Neural cell (in vitro differentiated cells): ENCODE measurements at regions not wholly inside any gene's neighbourhood (a gene's known extent, or its start where the extent isn't known, plus 50 kb on each side); places are given as distances from the start of the nearest gene placed in this dataset.
A peak's percentile ranks its signal among the peaks of the same experiment; 100 is the strongest.

Source experiments
- H2AFZ ChIP-seq: fragments of 200-600, 300-800 bp; sonication (generic), shearing (Covaris generic); 2 replicates; pipeline ENCODE4 v1.6.0; 2014; ENCODE audit warnings: low read depth, mild to moderate bottlenecking, antibody characterized with exemption, low read length, moderate library complexity
- H3F3A ChIP-seq: fragments of 200-600 bp; shearing (Covaris generic); 2 replicates; pipeline ENCODE4 v1.6.1; 2016; ENCODE audit warnings: mild to moderate bottlenecking, moderate library complexity, mixed read lengths, antibody characterized with exemption, low read length; ENCODE audit not compliant: insufficient read depth, poor library complexity, severe bottlenecking
- H3K27ac ChIP-seq: fragments of 200-600, 300-800 bp; sonication (generic), shearing (Covaris generic); 2 replicates; pipeline ENCODE4 v1.5.1; 2014; ENCODE audit warnings: mild to moderate bottlenecking, low read length, moderate library complexity
- H3K27me3 ChIP-seq: fragments of 300-800, 200-600 bp; sonication (generic), shearing (Covaris generic); 2 replicates; pipeline ENCODE4 v1.6.0; 2014; ENCODE audit warnings: mild to moderate bottlenecking, low read depth, low read length, moderate library complexity; ENCODE audit not compliant: insufficient read depth
- H3K36me3 ChIP-seq: fragments of 300-800, 200-600 bp; sonication (generic), shearing (Covaris generic); 2 replicates; pipeline ENCODE4 v1.5.1; 2014; ENCODE audit warnings: mild to moderate bottlenecking, antibody characterized with exemption, low read length, moderate library complexity; ENCODE audit not compliant: insufficient read depth
- H3K4me2 ChIP-seq: fragments of 300-800, 200-600 bp; sonication (generic), shearing (Covaris generic); 2 replicates; pipeline ENCODE4 v1.6.0; 2014; ENCODE audit warnings: mild to moderate bottlenecking, low read length
- H3K4me3 ChIP-seq: fragments of 300-800, 200-600 bp; sonication (generic), shearing (Covaris generic); 2 replicates; pipeline ENCODE4 v1.5.1; 2014; ENCODE audit warnings: mild to moderate bottlenecking, low read length, moderate library complexity
- H3K79me2 ChIP-seq: fragments of 200-600 bp; shearing (Covaris generic); replicated peaks from 2 replicates; pipeline ENCODE4 v1.6.0; 2014; ENCODE audit warnings: mild to moderate bottlenecking, low read length, moderate library complexity; ENCODE audit not compliant: insufficient read depth
- H3K9ac ChIP-seq: fragments of 300-800, 200-600 bp; sonication (generic), shearing (Covaris generic); 2 replicates; pipeline ENCODE4 v1.6.1; 2016; ENCODE audit warnings: mild to moderate bottlenecking, low read length, mixed read lengths
- H3K9me2 ChIP-seq: fragments of 200-600 bp; shearing (Covaris generic); 2 replicates; pipeline ENCODE4 v1.6.1; 2016; ENCODE audit warnings: mild to moderate bottlenecking, low read length, mixed read lengths; ENCODE audit not compliant: insufficient read depth
- H3K9me3 ChIP-seq: fragments of 200-600, 300-800 bp; sonication (generic), shearing (Covaris generic); 2 replicates; pipeline ENCODE4 v1.6.1; 2016; ENCODE audit warnings: mild to moderate bottlenecking, mixed run types, low read length, moderate library complexity, mixed read lengths
- H4K20me1 ChIP-seq: fragments of 200-600 bp; shearing (Covaris generic); 2 replicates; pipeline ENCODE4 v1.6.1; 2016; ENCODE audit warnings: mild to moderate bottlenecking, mixed run types; ENCODE audit not compliant: insufficient read depth
- CTCF ChIP-seq: fragments of 450-650 bp; IDR thresholded peaks from 2 replicates; pipeline ENCODE4 v1.5.1; 2014; ENCODE audit warnings: antibody characterized with exemption, mild to moderate bottlenecking, moderate library complexity; ENCODE audit not compliant: poor library complexity, severe bottlenecking
- EP300 ChIP-seq: fragments of 450-650 bp; conservative IDR thresholded peaks from 2 replicates; pipeline ENCODE4 v1.6.1; 2014; ENCODE audit warnings: antibody characterized with exemption, mild to moderate bottlenecking, moderate library complexity; ENCODE audit not compliant: poor library complexity, severe bottlenecking
- EZH2 ChIP-seq: fragments of 200-600, 300-800 bp; shearing (Covaris generic), sonication (generic); IDR thresholded peaks from 2 replicates; pipeline ENCODE4 v1.6.1; 2014; ENCODE audit warnings: antibody characterized with exemption, low read length, borderline replicate concordance, mild to moderate bottlenecking; ENCODE audit not compliant: insufficient read depth, poor library complexity, severe bottlenecking
- MXI1 ChIP-seq: fragments of 450-650 bp; conservative IDR thresholded peaks from 2 replicates; pipeline ENCODE4 v1.6.1; 2014; ENCODE audit warnings: antibody characterized with exemption, mild to moderate bottlenecking; ENCODE audit not compliant: poor library complexity, severe bottlenecking
- POLR2AphosphoS5 ChIP-seq: IDR thresholded peaks from 2 replicates; pipeline ENCODE4 v1.6.1; 2012
- RAD21 ChIP-seq: fragments of 450-650 bp; conservative IDR thresholded peaks from 2 replicates; pipeline ENCODE4 v1.6.1; 2014; ENCODE audit warnings: antibody characterized with exemption, mild to moderate bottlenecking, moderate library complexity
- REST ChIP-seq: IDR thresholded peaks from 2 replicates; pipeline ENCODE4 v1.6.1; 2012; ENCODE audit warnings: borderline replicate concordance
- SMC3 ChIP-seq: fragments of 450-650 bp; conservative IDR thresholded peaks from 2 replicates; pipeline ENCODE4 v1.6.1; 2014; ENCODE audit warnings: antibody characterized with exemption, mild to moderate bottlenecking, moderate library complexity; ENCODE audit not compliant: poor library complexity
- TAF1 ChIP-seq: IDR thresholded peaks from 2 replicates; pipeline ENCODE4 v1.6.1; 2012; ENCODE audit warnings: low read depth

- Histone ChIP-seq H2AFZ (no peak overlapping the region), H3K9me2 (no peaks in the 10 kb centered on the region), H3K4me3 (no peak overlapping the region), H3K79me2 (no peaks in the 10 kb centered on the region), H3K4me2 (no peak overlapping the region), H3K9ac (no peak overlapping the region), H3K9me3 (no peaks in the 10 kb centered on the region), H3F3A (no peaks in the 10 kb centered on the region), H4K20me1 (no peaks in the 10 kb centered on the region), H3K27ac (no peak overlapping the region), H3K27me3 (no peaks in the 10 kb centered on the region), H3K36me3 (no peaks in the 10 kb centered on the region)
- peak; percentile 81 for TF ChIP-seq SMC3
- TF ChIP-seq RAD21: peak; percentile 81
- TF ChIP-seq CTCF: peak; percentile 86
- TF ChIP-seq REST: no peak
These were observed 97.9 kb downstream of the RERGL start for GRCh38 chr12:17992002-17992656.

- H3K4me2 ChIP-seq: no peak overlapping the region
- no peaks in the 10 kb centered on the region for H3F3A ChIP-seq
- H3K36me3 ChIP-seq: no peaks in the 10 kb centered on the region
- TF ChIP-seq EZH2: no peak
- no peak for TF ChIP-seq POLR2AphosphoS5
- no peak for TF ChIP-seq TAF1
- no peak for TF ChIP-seq MXI1
- TF ChIP-seq CTCF: no peak
- TF ChIP-seq SMC3: no peak
- no peak for TF ChIP-seq REST
- no peak for TF ChIP-seq EP300
- TF ChIP-seq RAD21: no peak
- H2AFZ ChIP-seq: no peak overlapping the region
- no peaks in the 10 kb centered on the region for H3K9me2 ChIP-seq
- no peak overlapping the region for H3K9ac ChIP-seq
- H3K27ac ChIP-seq: no peak overlapping the region
- no peaks in the 10 kb centered on the region for H3K27me3 ChIP-seq
- H3K9me3 ChIP-seq: no peaks in the 10 kb centered on the region
- no peaks in the 10 kb centered on the region for H4K20me1 ChIP-seq
- no peak overlapping the region for H3K4me3 ChIP-seq
- no peaks in the 10 kb centered on the region for H3K79me2 ChIP-seq
These were observed 107.4 kb downstream of the RERGL start for GRCh38 chr12:17982556-17982955.
